PC-3 (cell line): ENCODE measurements at regions not wholly inside any gene's neighbourhood (a gene's known extent, or its start where the extent isn't known, plus 50 kb on each side); places are given as distances from the start of the nearest gene placed in this dataset.

Source experiments
- ATAC-seq: fragments of 200-7000 bp; cut with Tn5 transposase; 2 replicates; pipeline ENCODE4 v1.9.1; 2020; ENCODE audit warnings: mild to moderate bottlenecking, moderate library complexity
- BruUV-seq: library from RNA; stranded (reverse); fragments of 400-500 nt; replicated peaks from 2 replicates; lab custom pipeline; 2021; lab: Mats Ljungman, UMichigan
- CTCF ChIA-PET: fragments of 300-600 bp; sonication (Branson Sonifier 250); formaldehyde crosslinking; loops from one replicate; lab custom pipeline; 2022; ENCODE audit warnings: antibody characterized with exemption; lab: Charles Lee
- POLR2A ChIA-PET: fragments of 300-600 bp; sonication (Branson Sonifier 250); formaldehyde crosslinking; loops from one replicate; lab custom pipeline; 2022; ENCODE audit warnings: antibody characterized with exemption; ENCODE audit not compliant: unreplicated experiment; lab: Charles Lee
- DNase-seq: peaks from one replicate; pipeline ENCODE4 v3.0.0-alpha.2; 2015
- H2AFZ ChIP-seq: fragments of 300-600 bp; sonication (generic); 2 replicates; pipeline ENCODE4 v1.6.0; 2016; ENCODE audit warnings: antibody characterized with exemption, low read length
- H3F3A ChIP-seq: fragments of 300-600 bp; sonication (generic); one replicate; pipeline ENCODE4 v1.6.0; 2017; ENCODE audit warnings: antibody characterized with exemption, low read length, control low read depth, mild to moderate bottlenecking; ENCODE audit not compliant: unreplicated experiment
- H3K27ac ChIP-seq: fragments of 300-600 bp; sonication (generic); 2 replicates; pipeline ENCODE4 v1.5.1; 2016; ENCODE audit warnings: mild to moderate bottlenecking, low read length
- H3K27me3 ChIP-seq: fragments of 300-600 bp; sonication (generic); 2 replicates; pipeline ENCODE4 v1.6.1; 2016; ENCODE audit warnings: low read length, mixed read lengths
- H3K36me3 ChIP-seq: fragments of 300-600 bp; sonication (generic); 2 replicates; pipeline ENCODE4 v1.6.1; 2016; ENCODE audit warnings: low read depth, mixed run types, low read length, mixed read lengths
- H3K4me1 ChIP-seq: fragments of 300-600 bp; sonication (generic); 2 replicates; pipeline ENCODE4 v1.5.1; 2016; ENCODE audit warnings: low read length; ENCODE audit not compliant: insufficient read depth
- H3K4me2 ChIP-seq: fragments of 300-600 bp; sonication (generic); 2 replicates; pipeline ENCODE4 v1.6.0; 2016; ENCODE audit warnings: low read length
- H3K4me3 ChIP-seq: fragments of 300-600 bp; sonication (generic); 2 replicates; pipeline ENCODE4 v1.5.1; 2016; ENCODE audit warnings: mild to moderate bottlenecking, low read length, mixed read lengths
- H3K79me2 ChIP-seq: fragments of 300-600 bp; sonication (generic); 2 replicates; pipeline ENCODE4 v1.6.1; 2017; ENCODE audit warnings: low read length, mixed read lengths
- H3K9ac ChIP-seq: fragments of 300-600 bp; sonication (generic); 2 replicates; pipeline ENCODE4 v1.6.0; 2016; ENCODE audit warnings: mild to moderate bottlenecking, low read length
- H3K9me2 ChIP-seq: fragments of 300-600 bp; sonication (generic); replicated peaks from 2 replicates; pipeline ENCODE4 v1.6.1; 2016; ENCODE audit warnings: mixed run types, low read length, mixed read lengths
- H3K9me3 ChIP-seq: fragments of 300-600 bp; sonication (generic); 2 replicates; pipeline ENCODE4 v1.6.1; 2016; ENCODE audit warnings: low read length, mixed read lengths
- H4K20me1 ChIP-seq: fragments of 300-600 bp; sonication (generic); 2 replicates; pipeline ENCODE4 v1.6.1; 2016; ENCODE audit warnings: low read length, mixed read lengths
- EZH2 ChIP-seq: fragments of 300-600 bp; sonication (generic); IDR thresholded peaks from one replicate; pipeline ENCODE4 v1.6.1; 2017; ENCODE audit warnings: antibody characterized with exemption, mild to moderate bottlenecking, low read length; ENCODE audit not compliant: unreplicated experiment
- EZH2phosphoT487 ChIP-seq: fragments of 300-600 bp; sonication (generic); IDR thresholded peaks from 2 replicates; pipeline ENCODE4 v1.6.1; 2018; ENCODE audit warnings: mild to moderate bottlenecking, antibody characterized with exemption, low read length, borderline replicate concordance
- intact Hi-C: fragments of 100-400 bp; cut with micrococcal nuclease; formaldehyde crosslinking; loops from 2 replicates; pipeline ENCODE4 v1.9.0; 2023
- TF ChIP-seq, protein P1 (sequence below): fragments of 300-600 bp; sonication (generic); conservative IDR thresholded peaks from 2 replicates; pipeline ENCODE4 v1.5.1; 2017; ENCODE audit warnings: antibody characterized with exemption, low read depth, mild to moderate bottlenecking, low read length

DNA sequence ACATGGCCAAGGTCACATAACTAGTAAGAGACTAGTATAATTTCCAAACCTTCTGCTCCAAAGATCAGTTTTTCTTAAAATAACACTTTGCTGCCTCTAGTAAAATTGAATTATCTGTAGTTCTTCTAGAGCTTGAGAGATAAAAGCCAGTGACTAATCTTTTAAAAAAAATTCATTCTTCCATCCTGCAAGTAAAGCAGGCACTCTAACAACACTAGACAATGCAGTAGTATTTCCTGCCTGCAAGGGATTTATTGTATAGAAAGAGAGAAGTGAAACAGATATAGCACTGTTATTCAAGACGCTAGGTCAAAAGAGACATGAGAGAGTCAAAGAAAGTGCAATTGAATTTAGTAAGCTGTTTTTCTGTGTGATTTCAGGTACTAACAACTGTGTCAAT is 159.5 kb upstream of the TBC1D5 start:
- Histone ChIP-seq H3K9me3 (no peaks in the 10 kb centered on the region), H3F3A (no peaks in the 10 kb centered on the region), H3K4me1 (no peaks in the 10 kb centered on the region), H3K4me2 (no peak overlapping the region), H3K79me2 (no peaks in the 10 kb centered on the region), H3K27ac (no peak overlapping the region), H3K9me2 (no peaks in the 10 kb centered on the region), H3K9ac (no peak overlapping the region), H4K20me1 (no peaks in the 10 kb centered on the region), H3K4me3 (no peak overlapping the region), H3K27me3 (no peaks in the 10 kb centered on the region), H3K36me3 (no peaks in the 10 kb centered on the region; the same call in 1 of the 2 replicates), H2AFZ (no peak overlapping the region)
- POLR2A ChIA-PET: no interaction called here
- intact Hi-C loops: no loop called here
- no peak for ATAC-seq
- BruUV-seq: no TSS peak
- CTCF ChIA-PET: no interaction called here
- TF ChIP-seq EZH2 (no peak), EZH2phosphoT487 (no peak)
- TF ChIP-seq, protein P1, sequence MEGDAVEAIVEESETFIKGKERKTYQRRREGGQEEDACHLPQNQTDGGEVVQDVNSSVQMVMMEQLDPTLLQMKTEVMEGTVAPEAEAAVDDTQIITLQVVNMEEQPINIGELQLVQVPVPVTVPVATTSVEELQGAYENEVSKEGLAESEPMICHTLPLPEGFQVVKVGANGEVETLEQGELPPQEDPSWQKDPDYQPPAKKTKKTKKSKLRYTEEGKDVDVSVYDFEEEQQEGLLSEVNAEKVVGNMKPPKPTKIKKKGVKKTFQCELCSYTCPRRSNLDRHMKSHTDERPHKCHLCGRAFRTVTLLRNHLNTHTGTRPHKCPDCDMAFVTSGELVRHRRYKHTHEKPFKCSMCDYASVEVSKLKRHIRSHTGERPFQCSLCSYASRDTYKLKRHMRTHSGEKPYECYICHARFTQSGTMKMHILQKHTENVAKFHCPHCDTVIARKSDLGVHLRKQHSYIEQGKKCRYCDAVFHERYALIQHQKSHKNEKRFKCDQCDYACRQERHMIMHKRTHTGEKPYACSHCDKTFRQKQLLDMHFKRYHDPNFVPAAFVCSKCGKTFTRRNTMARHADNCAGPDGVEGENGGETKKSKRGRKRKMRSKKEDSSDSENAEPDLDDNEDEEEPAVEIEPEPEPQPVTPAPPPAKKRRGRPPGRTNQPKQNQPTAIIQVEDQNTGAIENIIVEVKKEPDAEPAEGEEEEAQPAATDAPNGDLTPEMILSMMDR: no peak
- no peak for DNase-seq

DNA sequence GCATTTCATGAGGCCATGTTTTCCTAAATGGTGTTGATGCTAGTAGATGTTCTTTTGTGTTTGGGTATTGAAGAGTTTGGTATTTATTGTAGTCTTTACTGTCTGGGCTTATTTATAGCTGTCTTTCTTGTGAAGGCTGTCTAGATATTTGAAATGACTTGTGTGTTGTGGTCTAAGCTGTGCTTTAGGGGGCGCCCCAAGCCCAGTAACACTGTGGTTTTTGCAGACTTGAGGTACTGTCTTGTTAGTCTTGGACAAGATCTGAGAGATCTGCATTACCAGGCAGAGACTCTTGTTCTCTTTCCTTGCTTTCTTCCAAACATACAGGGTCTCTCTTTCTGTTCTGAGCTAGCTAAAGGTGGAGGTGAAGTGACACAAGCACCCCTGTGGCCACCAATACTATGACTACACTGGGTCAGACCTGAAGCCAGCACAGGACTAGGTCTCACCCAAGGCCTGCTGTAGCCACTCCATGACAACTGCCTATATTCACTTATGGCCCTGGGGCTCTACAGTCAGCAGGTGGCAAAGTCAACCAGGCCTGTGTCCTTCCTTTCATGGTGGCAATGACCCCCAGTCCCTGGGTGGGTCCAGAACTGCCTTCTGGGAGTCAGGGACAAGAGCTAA is 152.1 kb upstream of the TBC1D5 start:
- no peaks in the 10 kb centered on the region for H3K9me3 ChIP-seq
- H3K79me2 ChIP-seq: no peaks in the 10 kb centered on the region
- H4K20me1 ChIP-seq: no peaks in the 10 kb centered on the region
- H3K4me2 ChIP-seq: no peak overlapping the region
- no peaks in the 10 kb centered on the region for H3K27me3 ChIP-seq
- no peak overlapping the region for H3K9ac ChIP-seq
- H2AFZ ChIP-seq: no peak overlapping the region
- no peaks in the 10 kb centered on the region for H3K36me3 ChIP-seq
- no peak overlapping the region for H3K4me3 ChIP-seq
- no peaks in the 10 kb centered on the region for H3K9me2 ChIP-seq
- H3K4me1 ChIP-seq: peaks cover 13% of the 10 kb centered on the region
- no peaks in the 10 kb centered on the region for H3F3A ChIP-seq
- no TSS peak for BruUV-seq
- no peak overlapping the region for H3K27ac ChIP-seq
- DNase-seq: peak; percentile 73
- ChIA-PET CTCF (interaction anchor here (0.5 to 1.4 kb wide), 5 partner anchors 85 to 1763 kb away, joined by 3 to 7 read pairs (median 4); no protein-coding TSS in a partner anchor), POLR2A (interaction anchor here (0.6 kb wide), 1 partner anchor 401 kb away, joined by 6 read pairs; no protein-coding TSS in a partner anchor)
- intact Hi-C loops: loop anchor here (1.0 to 5.0 kb wide), 5 partner anchors 83 to 495 kb away; no protein-coding TSS in a partner anchor
- no peak for TF ChIP-seq EZH2
- TF ChIP-seq, protein P1: peak; percentile 78
- peak; percentile 85 for ATAC-seq

DNA sequence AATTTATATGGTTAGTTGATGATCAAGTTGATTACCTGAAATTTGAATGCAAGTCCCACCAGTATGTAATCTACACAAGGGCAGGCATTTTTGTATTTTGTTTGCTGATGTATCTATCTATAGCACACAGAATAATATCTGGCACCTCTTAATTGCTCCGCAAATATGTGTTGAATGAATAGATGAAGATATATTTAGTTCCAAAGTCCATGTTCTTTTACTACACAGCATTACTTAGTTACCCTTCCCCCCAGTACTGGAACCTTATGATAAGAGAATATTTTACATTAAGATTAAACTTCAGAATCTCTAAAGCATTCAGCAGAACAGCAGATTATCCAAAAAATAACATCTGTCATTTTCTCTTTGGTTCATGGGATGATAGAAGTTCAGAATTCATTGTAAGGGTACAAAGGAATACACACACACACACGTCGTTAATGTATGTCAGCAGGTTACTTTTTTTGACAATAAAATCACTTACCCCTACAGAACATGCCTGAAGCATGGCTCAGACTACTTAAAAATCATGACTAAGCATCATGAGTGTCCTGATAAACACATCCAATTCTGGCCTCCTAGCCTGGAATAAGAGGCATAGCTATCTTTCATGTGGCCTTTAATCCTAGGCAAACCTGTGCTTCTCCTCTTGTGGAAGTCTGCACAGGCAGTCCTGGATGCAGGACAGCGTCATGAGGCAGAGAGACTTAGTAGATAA is 148.9 kb upstream of the TBC1D5 start:
- no peaks in the 10 kb centered on the region for H4K20me1 ChIP-seq
- CTCF ChIA-PET: no interaction called here
- no peak overlapping the region for H3K9ac ChIP-seq
- peaks cover 13% of the 10 kb centered on the region for H3K4me1 ChIP-seq
- no peaks in the 10 kb centered on the region for H3K27me3 ChIP-seq
- ATAC-seq (peak; percentile 79), DNase-seq (peak; percentile 72)
- intact Hi-C loops: loop anchor here (5.0 kb wide), 1 partner anchor 86 kb away; no protein-coding TSS in a partner anchor
- no peak for TF ChIP-seq EZH2phosphoT487
- TF ChIP-seq EZH2: no peak
- TF ChIP-seq, protein P1: no peak
- no peaks in the 10 kb centered on the region for H3F3A ChIP-seq
- no peaks in the 10 kb centered on the region for H3K9me3 ChIP-seq
- POLR2A ChIA-PET: no interaction called here
- H3K79me2 ChIP-seq: no peaks in the 10 kb centered on the region
- no peak overlapping the region for H3K4me2 ChIP-seq
- H3K9me2 ChIP-seq: no peaks in the 10 kb centered on the region
- no peak overlapping the region for H2AFZ ChIP-seq
- no peaks in the 10 kb centered on the region for H3K36me3 ChIP-seq
- no peak overlapping the region for H3K4me3 ChIP-seq
- no TSS peak for BruUV-seq
- no peak overlapping the region for H3K27ac ChIP-seq
